Progenitor cell of endocrine pancreas (in vitro differentiated cells): ENCODE measurements at regions not wholly inside any gene's neighbourhood (a gene's known extent, or its start where the extent isn't known, plus 50 kb on each side); places are given as distances from the start of the nearest gene placed in this dataset.

Source experiments
- DNase-seq: peaks from one replicate; pipeline ENCODE4 v3.0.0; 2021; ENCODE audit warnings: low spot score; ENCODE audit not compliant: unreplicated experiment
- H3K27ac Mint-ChIP-seq: 2 replicates; pipeline ENCODE4 v1.8.0; 2021; ENCODE audit warnings: mild to moderate bottlenecking, moderate library complexity, mixed read lengths
- H3K27me3 Mint-ChIP-seq: 2 replicates; pipeline ENCODE4 v1.8.0; 2021; ENCODE audit warnings: mixed read lengths
- H3K36me3 Mint-ChIP-seq: 2 replicates; pipeline ENCODE4 v1.8.0; 2022; ENCODE audit warnings: mixed read lengths; ENCODE audit not compliant: insufficient read depth
- H3K4me1 Mint-ChIP-seq: 2 replicates; pipeline ENCODE4 v1.8.0; 2021; ENCODE audit warnings: low read depth, mixed read lengths
- H3K4me3 Mint-ChIP-seq: 2 replicates; pipeline ENCODE4 v1.8.0; 2021; ENCODE audit warnings: low read depth, mild to moderate bottlenecking, moderate library complexity, mixed read lengths
- H3K9me3 Mint-ChIP-seq: 2 replicates; pipeline ENCODE4 v1.8.0; 2021; ENCODE audit warnings: low read depth, mixed read lengths
- CTCF ChIP-seq: fragments of 200-600 bp; sonication (generic); IDR thresholded peaks from one replicate; pipeline ENCODE4 v1.5.0; 2021; ENCODE audit warnings: antibody characterized with exemption, mild to moderate bottlenecking; ENCODE audit not compliant: unreplicated experiment

DNA sequence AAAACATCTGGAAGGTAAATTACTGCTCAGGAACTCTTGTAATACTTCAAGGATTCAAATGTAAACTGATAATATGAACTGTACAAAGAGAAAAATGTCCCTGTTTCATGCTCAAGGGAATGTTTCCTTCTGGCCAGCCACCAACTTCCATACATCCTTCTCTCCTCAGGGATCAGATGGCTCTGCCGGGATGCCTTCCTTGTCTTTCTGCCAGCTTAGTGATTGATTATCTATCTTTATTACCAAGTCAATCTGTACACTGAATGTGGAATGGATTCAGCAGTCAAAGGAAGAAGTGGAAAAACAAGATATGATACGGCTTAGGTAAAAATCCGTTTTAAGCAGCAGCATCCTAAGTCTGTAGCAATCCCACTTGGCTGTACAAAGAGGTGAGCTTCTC, 178.3 kb downstream of the PTN start:
- Mint-ChIP-seq H3K9me3 (no peaks in the 10 kb centered on the region), H3K36me3 (no peaks in the 10 kb centered on the region), H3K4me3 (no peak overlapping the region), H3K4me1 (peaks cover 9% of the 10 kb centered on the region), H3K27ac (no peak overlapping the region), H3K27me3 (no peaks in the 10 kb centered on the region)
- TF ChIP-seq CTCF = no peak
- no peak for DNase-seq

GRCh38 chr7:137164251-137164650, 179.3 kb downstream of the PTN start:
- Mint-ChIP-seq H3K9me3 (no peaks in the 10 kb centered on the region), H3K27me3 (no peaks in the 10 kb centered on the region), H3K4me3 (no peak overlapping the region), H3K36me3 (no peaks in the 10 kb centered on the region), H3K27ac (no peak overlapping the region), H3K4me1 (peaks cover 11% of the 10 kb centered on the region)
- TF ChIP-seq CTCF = no peak
- DNase-seq = no peak

GRCh38 chr7:137160236-137160635, 183.3 kb downstream of the PTN start:
- no peak overlapping the region for H3K4me3 Mint-ChIP-seq
- H3K9me3 Mint-ChIP-seq = peaks cover 3% of the 10 kb centered on the region
- DNase-seq = no peak
- TF ChIP-seq CTCF = no peak
- H3K27me3 Mint-ChIP-seq = no peaks in the 10 kb centered on the region
- peaks cover 11% of the 10 kb centered on the region for H3K4me1 Mint-ChIP-seq
- H3K27ac Mint-ChIP-seq = no peak overlapping the region
- H3K36me3 Mint-ChIP-seq = no peaks in the 10 kb centered on the region

DNA sequence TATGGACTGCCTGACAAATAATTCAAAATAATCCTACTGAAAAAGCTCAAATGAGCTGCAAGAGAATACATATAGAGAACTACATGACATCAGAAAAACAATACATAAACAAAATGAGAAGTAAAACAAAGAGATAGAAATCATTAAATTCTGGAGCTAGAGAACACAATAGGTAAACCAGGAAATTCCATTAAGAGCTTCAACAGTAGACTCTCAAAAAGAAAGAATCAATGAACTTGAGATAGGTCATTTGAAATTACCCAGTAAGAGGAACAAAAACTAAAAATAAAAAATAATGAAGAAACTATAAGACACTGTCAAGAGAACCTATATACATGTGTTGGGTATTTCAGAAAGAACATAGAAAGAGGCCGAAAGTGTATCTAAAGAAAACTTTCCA, 186.3 kb downstream of the PTN start:
- peaks cover 3% of the 10 kb centered on the region for H3K9me3 Mint-ChIP-seq
- H3K27ac Mint-ChIP-seq = no peak overlapping the region
- TF ChIP-seq CTCF = no peak
- no peaks in the 10 kb centered on the region for H3K36me3 Mint-ChIP-seq
- H3K27me3 Mint-ChIP-seq = no peaks in the 10 kb centered on the region
- peaks cover 11% of the 10 kb centered on the region for H3K4me1 Mint-ChIP-seq
- H3K4me3 Mint-ChIP-seq = no peak overlapping the region
- no peak for DNase-seq

- H3K36me3 Mint-ChIP-seq = no peaks in the 10 kb centered on the region
- no peaks in the 10 kb centered on the region for H3K4me1 Mint-ChIP-seq
- H3K4me3 Mint-ChIP-seq = no peak overlapping the region
Observed at GRCh38 chr7:137151690-137152052, 191.9 kb downstream of the PTN start.

More at GRCh38 chr7:137151690-137152052, 191.9 kb downstream of the PTN start:
- no peak for TF ChIP-seq CTCF
- no peak for DNase-seq
- Mint-ChIP-seq H3K27me3 (no peaks in the 10 kb centered on the region), H3K9me3 (no peaks in the 10 kb centered on the region), H3K27ac (no peak overlapping the region)
